Tibial nerve (tissue), 4 donors: ENCODE measurements at regions not wholly inside any gene's neighbourhood (a gene's known extent, or its start where the extent isn't known, plus 50 kb on each side); places are given as distances from the start of the nearest gene placed in this dataset.

Source experiments
- EP300 ChIP-seq, 2 donors: sonication (generic); formaldehyde crosslinking; IDR thresholded peaks; one replicate each; pipeline ENCODE4 v1.6.1; 2017; ENCODE audit warnings: antibody characterized with exemption in 2 of 2, mild to moderate bottlenecking in 1 of 2
- POLR2A ChIP-seq, 2 donors: fragments of 450-650 bp; IDR thresholded peaks; one replicate each; pipeline ENCODE4 v1.6.1; 2017; ENCODE audit warnings: antibody characterized with exemption in 2 of 2, mild to moderate bottlenecking in 2 of 2, moderate library complexity in 2 of 2
- TF ChIP-seq, protein P1 (sequence below), 5 experiments: fragments of 200-600 bp in 3 of 5; fragments of 450-650 bp in 2 of 5; sonication (generic) in 3 of 5; IDR thresholded peaks; one replicate each; pipeline ENCODE4 v1.5.1; 2016 to 2019; ENCODE audit warnings: antibody characterized with exemption in 5 of 5, mild to moderate bottlenecking in 3 of 5, moderate library complexity in 2 of 5

DNA sequence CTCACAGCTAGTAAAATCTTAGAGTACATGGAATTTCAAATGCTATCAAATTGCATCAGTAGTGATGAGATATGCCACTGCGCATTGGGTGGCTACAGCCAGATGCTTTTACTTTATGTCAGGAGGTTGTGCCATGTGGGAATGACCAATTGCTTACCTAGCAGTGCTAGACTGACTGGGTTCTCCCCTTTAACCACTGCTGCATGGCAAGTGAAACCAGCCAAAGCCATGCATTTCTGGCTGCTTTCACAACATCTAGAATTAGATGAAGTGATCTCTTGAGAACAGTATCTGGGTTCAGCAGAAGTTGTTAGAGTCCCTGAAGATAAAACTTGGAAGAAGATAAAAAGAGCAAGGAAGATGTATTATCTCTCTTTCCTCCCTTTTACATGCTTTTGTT, 1174.2 kb upstream of the CDH2 start:
- TF ChIP-seq, protein P1, sequence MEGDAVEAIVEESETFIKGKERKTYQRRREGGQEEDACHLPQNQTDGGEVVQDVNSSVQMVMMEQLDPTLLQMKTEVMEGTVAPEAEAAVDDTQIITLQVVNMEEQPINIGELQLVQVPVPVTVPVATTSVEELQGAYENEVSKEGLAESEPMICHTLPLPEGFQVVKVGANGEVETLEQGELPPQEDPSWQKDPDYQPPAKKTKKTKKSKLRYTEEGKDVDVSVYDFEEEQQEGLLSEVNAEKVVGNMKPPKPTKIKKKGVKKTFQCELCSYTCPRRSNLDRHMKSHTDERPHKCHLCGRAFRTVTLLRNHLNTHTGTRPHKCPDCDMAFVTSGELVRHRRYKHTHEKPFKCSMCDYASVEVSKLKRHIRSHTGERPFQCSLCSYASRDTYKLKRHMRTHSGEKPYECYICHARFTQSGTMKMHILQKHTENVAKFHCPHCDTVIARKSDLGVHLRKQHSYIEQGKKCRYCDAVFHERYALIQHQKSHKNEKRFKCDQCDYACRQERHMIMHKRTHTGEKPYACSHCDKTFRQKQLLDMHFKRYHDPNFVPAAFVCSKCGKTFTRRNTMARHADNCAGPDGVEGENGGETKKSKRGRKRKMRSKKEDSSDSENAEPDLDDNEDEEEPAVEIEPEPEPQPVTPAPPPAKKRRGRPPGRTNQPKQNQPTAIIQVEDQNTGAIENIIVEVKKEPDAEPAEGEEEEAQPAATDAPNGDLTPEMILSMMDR (IDR thresholded peaks at IDR 0.05) = no peak
- TF ChIP-seq POLR2A (IDR thresholded peaks at IDR 0.05) (no peak), EP300 (IDR thresholded peaks at IDR 0.05) (no peak)
